HG02973 (cell line): ENCODE measurements at regions not wholly inside any gene's neighbourhood (a gene's known extent, or its start where the extent isn't known, plus 50 kb on each side); places are given as distances from the start of the nearest gene placed in this dataset.
"Not testable (repeated sequence)": the region's sequence is repeated elsewhere in the genome, so short reads cannot be mapped to it uniquely, and the experiment has no call there.

ENCODE experiments used
- ATAC-seq: cut with Tn5 transposase; IDR thresholded peaks from one replicate; pipeline ENCODE4 v1.9.1; 2021; ENCODE audit warnings: moderate library complexity; ENCODE audit not compliant: unreplicated experiment

DNA sequence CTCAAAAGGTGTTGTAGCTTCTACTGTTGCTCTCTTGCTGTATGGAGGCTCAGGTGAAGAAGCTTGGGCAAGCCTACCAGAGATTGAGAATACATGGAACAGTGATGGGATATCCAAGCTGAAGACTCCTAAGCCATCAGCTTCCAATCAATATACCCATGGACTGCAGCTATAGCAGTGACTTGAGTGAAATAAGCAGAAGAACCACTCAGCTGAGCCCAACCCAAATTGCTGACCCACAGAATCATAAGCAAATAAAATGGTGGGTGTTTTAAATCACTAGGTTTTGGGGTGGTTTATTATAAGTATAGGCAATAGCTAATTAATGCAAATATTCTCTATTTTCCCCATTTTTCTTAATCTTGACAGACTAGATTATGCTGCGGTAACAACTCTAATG, 147.7 kb upstream of the SALL1 start:
- no peak for ATAC-seq

DNA sequence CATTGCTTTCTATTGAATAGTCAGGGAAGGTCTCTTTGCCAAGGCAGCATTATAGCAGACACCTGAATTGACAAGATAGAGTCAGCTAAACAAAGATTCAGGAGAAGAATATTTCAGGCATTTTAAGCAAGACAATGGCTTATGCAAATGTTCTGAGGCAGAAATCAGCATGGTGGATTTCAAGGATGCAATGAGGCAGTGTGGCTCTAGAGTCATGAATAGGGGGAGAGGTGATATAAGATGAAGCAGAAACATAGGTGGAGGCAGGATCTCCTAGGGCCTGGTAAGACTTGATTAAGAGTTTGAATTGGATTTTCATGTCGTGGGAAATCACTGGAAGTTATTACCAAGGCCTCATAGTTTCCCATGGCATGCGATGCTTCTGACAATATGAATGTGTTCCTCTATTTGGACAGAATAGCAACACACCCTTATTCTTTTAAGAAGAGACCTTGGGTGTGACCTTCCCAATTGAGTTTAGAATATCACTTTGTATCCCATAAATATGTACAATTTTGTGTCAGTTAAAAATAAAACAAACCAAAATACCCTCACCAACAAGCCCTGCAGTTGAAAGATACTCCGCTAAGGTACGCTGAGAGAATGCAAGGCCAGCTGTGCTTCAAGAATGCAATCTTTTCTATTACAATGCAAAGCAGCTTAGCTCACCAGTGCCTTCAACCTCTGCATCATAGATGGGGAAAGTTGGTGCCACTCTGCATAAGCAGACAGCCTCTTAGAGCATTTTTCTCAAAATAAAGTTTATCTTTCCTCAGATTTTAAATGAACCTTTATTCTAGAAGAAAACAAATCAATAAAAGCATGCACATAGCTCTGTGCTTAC, 139.6 kb upstream of the SALL1 start:
- ATAC-seq: no peak

DNA sequence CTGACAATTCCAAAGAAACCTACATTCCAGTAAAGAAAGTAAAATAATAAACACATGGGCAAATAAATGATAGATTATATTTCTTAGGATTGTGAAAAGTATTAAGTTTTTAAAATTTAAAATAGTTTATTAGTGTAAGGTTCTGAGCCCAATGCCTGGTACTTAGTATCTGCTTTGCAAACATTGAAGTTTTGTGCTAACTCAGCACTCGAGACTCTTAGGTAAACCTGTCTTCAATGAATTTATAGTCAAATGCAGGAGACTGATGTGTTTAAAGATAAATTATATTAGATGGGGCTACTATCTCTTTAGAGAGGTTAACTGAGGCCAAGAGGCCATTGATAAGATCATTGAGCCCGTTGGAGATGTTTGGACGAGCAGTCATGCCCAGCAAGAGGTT, 138.3 kb upstream of the SALL1 start:
- ATAC-seq: no peak

DNA sequence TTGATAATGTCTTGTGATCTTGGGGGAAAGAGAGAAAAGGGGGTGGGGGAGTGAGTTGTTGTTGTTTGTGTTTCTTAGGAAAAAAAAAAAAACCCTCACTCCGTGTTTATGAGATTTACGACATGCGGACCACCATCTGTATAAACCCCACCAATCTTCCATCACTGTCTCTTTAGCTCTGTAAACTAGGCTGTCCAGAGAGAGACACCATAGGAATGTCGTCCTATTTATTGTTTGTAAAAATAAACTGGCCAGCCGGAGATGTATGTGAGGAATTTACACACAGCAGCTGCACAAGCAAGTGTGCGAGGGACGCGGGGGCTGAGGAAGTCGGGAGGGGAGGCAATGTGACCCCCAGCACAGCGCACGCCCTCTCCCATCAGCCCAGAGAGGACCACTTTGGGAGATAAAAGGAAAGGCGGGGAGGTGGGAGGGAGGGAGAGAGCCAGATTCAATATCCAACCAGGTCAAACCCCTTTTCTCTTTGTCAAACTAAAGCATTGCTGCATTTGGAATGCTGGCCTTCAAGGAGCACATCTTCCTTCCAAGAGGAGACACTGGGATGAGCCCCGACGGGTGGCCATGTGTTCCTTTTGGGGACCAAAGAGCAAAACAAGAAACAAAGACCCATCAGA, 136.2 kb upstream of the SALL1 start:
- no peak for ATAC-seq

DNA sequence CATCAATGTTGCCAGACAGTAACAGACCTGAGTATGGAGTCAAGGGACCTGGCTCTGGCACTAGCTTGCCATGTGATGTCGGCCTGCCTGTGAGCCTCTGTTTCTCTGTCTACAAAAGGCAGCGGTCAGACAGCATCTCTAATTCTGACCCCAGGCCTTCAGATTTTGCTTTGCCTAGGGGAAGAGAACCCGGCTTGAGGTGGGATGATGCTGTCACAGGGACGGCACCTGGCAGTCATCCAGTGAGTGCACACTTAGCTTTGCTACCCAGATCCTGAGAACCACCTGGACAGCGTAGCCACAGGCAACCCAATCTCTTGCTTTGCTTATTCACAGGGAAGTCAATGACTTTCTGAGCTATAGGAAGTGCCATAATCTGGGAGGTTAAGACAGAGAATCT, 135.2 kb upstream of the SALL1 start:
- ATAC-seq: no peak

DNA sequence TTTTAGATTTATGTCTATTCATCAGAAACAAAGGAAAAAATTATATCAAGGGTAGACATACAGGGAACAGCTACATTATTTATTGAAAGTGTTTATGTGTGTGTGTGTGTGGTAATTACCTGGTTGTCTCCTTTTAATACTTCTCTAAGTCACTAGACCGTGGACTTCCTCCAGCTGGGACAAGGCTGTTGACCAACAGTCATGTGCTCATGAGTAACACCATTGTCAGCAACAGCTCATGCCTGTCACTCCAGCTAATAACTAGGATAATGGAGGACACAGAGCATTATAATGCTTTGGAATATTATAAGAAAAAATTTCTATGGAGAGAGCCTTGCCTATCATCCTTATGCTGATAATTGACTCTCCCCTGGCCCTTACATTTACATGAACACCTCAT, 125.3 kb upstream of the SALL1 start:
- no peak for ATAC-seq

DNA sequence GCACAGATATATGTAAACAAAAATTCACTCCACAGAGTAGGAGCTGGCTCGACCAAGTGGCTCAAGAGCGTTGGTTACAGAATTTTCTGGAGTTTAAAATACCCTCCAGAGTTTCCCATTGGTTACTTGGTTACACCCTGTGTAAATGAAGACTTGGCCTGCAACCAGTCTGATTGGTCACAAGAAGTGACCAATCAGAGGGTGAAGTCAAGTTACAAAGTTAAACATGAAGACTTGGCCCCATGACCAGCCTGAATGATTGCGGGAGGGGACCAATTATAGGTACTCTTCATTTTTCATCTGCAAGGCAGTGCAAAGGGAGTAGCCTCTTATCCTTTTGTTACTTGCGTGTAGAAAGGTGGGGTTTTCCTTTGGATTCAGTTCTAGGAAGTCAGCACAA, 121.3 kb upstream of the SALL1 start:
- no peak for ATAC-seq

DNA sequence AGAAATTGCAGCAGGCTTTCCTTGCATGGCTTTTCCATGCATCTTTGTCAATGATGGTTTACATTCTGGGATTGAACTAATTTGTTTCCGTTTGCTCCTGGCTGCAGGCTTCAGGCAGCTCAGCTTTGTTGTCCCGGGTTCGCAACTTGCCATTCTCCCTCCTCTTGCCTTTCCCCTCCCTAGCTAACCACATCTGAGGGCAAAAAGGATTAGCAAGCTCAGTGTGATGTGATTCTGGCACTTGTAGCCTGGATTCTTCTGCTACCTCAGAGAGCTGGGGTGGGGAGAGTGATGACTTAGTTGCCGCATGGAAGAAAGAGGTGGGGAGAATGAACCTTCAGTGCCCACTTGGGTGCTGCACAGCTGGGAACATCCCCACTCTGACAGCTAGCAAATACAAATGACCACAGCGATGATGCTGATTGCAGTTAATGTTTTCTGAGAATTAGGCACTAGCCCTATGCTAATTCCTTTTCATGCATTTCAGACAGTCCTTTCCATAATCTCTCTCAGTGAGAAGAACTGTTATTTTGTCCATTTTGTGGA, 120.2 kb upstream of the SALL1 start:
- no peak for ATAC-seq

DNA sequence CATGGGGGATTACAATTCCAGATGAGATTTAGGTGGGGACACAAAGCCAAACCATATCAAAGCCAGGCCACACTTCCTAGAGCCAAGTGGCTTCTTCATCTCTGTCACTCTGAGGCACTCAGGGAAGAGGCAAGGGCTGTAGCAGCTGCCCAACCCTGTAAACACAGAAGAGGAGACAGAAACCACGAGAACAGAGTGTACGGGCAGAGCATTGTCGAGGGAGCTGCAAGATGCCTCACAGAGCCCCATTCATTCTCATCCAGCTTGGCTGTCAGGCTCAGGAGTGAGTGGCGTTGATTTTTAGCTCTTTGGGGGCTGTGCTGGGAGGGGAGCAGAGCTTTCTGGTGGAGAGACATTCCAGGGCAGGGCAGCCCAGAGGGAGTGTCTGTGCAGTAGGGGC, 117.2 kb upstream of the SALL1 start:
- no peak for ATAC-seq

DNA sequence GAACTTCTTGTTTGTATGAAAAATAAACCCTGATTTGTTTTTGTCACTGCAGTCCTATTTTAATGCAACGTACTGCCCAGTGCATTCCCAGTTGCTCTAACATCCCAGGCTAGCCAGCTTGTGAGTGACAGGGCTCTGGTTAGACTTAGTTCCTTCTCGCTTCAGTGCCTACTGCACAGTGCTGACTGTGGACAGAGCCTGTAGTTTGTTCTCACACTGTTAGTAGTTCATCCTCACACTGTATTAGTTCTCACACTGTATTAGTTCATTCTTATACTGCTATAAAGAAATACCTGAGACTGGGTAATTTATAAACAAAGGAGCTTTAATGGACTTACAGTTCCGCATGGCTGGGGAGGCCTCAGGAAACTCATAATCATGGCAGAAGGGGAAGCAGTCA, 116.6 kb upstream of the SALL1 start:
- ATAC-seq: no peak

DNA sequence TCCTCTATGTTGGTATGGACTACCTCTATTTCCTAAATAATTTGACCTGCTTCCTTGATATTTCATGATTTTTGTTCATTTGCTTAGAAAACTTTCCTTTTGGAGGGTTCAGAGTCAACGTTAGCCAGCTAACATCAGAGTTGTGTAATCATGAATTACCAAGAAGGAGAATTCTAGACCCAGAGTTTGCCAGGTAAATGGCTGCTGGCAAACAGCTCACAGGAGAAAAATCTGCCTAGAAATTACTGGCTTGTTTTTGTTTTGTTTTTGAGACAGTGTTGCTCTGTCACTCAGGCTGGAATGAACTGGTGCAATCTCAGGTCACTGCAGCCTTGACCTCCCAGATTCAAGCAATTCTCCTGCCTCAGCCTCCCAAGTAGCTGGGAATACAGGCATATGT, 111.4 kb upstream of the SALL1 start:
- ATAC-seq: no peak

DNA sequence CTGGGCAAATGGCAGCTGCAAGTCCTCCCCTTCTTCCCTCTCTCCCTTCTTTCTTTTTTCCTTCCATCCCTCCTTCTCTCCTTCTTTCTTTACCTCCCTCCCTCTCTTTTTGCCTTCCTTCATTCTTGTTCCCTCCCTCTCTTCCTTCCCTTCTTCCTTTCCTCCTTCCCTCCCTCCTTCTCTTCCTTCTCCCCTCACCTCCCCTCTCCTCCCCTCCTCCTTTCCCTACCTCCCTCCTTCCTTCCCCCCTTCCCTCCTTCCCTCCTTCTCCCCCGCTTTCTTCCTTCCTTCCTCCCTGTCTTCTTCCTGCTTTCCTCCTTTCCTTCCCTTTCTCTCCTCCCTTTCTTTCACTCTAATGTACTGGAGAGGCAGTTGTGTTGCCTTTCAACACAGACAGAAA, 110.8 kb upstream of the SALL1 start:
- ATAC-seq: no peak

DNA sequence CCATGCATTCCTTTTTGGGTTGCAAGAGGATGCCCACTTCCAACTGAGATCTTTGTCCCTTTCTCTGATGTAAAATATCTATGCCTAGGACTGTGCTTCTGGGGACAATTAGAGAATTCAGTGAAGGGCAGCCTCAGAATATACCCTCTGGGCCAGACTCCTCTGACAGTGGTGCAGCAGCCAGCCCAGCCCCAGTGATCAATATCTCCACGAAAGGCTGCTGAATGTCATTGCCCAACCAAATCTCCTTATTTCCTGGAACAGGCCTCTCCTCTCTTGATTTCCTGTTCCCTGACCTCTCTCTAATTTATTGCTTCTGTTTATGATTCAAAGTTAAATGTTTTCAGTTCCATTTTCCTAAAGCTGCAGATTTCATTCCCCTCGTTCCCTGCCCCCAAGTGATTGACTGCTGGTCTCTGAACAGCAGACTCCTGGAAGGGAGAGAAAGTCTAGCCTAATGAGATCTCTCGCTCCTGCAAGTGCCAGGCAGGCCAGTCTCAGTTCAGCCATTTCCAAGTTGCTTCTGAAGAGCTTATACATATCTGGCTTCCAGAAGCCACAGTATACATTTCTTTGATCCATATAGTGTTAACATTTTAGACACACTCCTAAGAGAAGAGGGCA, 104.4 kb upstream of the SALL1 start:
- no peak for ATAC-seq

DNA sequence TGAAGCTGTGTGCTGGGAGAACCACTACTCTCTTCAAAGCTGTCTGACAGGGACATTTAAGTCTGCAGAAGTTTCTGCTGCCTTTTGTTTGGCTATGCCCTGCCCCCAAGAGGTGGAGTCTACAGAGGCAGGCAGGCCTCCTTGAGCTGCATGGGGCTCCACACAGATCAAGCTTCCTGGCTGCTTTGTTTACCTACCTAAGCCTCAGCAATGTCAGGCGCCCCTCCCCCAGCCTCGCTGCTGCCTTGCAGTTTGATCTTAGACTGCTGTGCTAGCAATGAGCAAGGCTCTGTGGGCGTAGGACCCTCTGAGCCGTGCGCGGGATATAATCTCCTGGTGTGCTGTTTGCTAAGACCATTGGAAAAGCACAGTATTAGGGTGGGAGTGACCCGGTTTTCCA, 103.3 kb upstream of the SALL1 start:
- not testable (repeated sequence) for ATAC-seq

DNA sequence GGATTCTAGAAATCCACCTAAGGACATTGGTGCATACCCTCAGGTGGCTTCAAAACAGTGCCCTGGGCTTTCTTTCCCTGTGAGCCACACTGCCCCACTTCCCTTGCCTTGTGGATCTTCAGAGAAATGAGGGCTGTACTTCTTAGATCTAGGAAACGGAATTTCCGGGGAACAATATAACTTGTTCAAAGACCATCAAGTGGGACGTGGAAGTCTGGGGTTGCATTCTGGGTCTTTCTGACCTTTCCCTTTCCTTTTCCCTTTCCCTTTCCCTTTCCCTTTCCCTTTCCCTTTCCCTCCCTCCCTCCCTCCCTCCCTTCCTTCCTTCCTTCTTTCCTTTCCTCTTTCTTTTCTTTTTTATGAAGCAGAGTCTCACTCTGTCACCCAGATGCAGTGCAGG, 97.1 kb upstream of the SALL1 start:
- ATAC-seq: no peak

DNA sequence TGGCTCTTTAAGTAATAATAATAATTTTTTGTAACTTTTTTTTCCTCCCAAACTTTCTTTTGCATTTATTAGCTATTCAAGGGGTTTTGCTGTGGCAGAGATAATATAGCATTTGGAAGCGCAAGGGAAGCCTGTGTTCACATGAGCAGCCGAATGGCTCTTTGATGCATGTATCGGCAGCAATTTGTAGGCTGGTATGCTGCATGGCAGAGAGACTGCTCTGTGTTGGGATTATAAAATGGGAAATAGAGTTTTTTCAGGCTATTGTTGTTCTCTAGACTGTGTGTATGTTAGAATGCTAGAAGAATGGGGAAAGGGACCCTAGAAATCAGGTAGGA, 94.6 kb upstream of the SALL1 start:
- ATAC-seq: no peak

DNA sequence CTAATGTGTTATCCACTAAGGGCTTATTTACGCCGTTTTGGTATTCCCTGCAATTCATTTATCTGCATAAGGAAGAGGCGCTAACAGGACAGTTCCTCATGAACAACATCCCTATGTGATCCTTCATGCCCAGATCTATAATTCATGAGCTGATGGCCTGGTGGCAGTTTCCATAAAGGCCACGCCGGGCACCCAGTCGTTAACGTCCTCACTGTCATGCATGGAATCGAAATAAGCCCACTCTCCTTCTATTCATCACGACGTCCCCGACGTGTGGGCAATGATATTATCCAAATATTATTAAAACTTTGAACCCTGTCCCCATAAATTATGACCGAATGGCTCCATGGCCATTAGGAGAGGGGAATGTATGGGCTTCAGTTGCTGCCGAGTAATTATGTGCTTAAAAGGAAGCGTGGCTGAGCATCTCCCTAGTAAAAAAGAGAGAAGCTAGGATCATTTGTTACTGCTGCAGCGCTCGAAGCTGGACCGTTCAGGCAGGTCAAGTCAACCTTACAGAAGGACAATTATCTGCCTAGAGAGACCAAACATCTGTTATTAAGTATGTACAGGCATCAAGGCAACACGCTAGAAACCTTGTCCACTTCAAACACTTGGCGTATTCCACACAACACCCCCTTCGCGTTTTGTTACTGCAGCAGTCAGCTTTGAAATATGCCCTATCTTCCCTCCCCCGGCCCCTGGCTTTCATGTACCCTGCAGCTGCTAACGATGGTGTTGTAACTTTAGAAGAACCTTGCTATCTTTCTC, 94.0 kb upstream of the SALL1 start:
- ATAC-seq: no peak

DNA sequence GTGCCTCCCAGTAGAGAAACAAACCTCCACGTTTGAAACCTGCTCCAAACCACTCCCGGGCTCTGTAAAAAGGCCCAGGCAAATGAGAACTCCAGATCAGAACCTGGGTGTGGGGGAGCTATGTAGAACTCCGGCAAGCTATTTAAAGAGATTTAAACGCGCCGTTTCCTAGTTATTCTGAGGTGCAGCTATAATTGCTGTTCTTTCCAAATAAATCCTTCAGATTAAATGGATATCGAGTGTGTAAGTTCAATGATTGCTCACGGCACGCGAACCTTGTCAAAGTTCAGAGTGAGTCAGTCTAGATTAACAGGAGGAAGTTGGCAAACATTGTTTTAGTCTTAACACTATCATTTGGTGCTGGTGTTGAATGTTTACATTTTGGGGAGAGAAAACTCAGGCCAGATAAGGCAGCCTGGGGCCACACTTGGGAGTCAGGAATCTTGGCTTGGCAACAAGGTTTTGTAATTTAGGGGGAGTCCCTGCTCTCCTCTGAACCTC, 92.9 kb upstream of the SALL1 start:
- ATAC-seq: no peak

DNA sequence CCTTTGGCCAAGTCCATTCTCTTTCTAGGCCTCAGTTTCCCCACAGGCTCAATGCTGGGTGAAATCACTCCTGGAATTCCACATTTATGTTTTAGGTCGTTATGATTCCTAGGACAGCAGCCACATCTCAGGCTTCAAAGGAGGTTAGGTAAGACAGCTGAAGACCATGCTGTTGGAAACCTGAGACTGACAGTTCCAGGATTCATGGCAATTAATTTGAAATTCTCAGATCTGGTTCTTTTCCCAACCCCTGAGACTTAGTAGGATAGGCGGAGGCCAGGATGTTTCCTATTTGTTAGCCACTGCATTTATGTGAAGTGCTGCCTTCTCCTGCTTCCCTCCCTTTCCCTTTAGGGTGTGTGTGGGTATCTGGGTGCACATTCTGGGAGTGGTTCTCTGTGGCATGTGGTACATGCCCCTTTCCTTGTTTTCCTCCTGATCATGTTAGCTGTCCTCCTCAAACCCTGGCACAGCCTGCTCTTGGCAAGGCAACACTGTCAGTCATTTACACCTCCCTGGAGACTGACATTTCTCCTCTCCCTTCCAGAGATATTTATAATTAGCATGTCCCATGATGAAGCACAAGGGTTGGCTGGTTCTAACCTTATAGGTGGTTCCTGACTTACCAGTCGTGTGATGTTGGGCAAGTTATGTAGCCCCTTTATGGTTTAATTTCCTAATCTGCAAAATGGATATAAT, 91.4 kb upstream of the SALL1 start:
- ATAC-seq: no peak

DNA sequence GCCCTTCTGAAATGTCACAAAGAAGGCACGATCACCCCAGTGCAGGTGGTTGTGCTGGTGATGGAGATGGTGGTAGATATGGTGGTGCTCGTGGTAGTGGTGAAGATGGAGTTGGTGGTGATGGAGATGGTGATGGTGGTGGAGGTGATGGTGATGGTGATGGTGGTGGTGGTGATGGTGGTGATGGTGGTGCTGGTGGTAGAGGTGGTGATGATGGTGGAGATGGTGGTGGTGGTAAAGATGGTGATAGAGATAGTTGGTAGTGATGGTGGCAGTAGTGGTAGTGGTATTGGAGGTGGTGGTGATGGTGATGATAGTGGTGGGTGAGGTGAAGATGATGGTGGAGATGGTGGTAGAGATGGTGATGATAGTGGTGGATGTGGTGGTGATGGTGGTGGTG, 88.1 kb upstream of the SALL1 start:
- ATAC-seq: no peak
